CD4-positive, alpha-beta T cell treated with Interleukin-4 for 4 hours (primary cell): ENCODE measurements at regions not wholly inside any gene's neighbourhood (a gene's known extent, or its start where the extent isn't known, plus 50 kb on each side); places are given as distances from the start of the nearest gene placed in this dataset.
"Not testable (repeated sequence)": the region's sequence is repeated elsewhere in the genome, so short reads cannot be mapped to it uniquely, and the experiment has no call there.

Source experiments
- DNase-seq: peaks from one replicate; pipeline ENCODE4 v3.0.0-alpha.2; 2020

DNA sequence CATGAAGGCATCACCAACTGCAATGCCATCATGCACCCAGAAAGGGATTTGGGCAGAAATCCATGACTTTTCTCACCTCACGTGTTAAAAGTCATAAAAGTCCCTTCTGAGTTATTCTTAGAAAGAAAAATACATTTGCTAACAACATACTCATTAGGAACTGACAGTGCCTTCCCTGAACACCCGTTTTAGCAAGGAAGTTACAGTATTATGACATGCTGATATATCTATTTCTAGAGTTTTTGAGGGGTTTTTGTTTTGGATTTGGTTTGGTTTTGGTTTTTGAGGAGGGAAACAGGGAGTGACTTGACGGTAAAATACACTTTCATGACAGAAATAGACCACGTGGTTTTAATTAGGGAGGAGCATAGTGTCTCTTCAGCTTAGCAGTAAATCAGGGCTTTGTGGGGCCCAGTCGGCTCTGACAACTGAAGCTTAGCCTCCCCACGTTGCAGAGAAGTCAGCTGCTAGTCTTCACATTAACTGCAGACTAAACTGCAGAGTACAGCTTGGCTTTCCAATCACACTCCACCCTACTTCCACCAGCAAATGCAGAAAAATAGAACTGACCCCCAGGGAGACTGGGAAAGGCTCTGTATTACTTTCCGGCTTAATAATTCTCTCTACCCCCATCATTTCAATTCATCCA, 141.4 kb downstream of the FAM124B start:
- DNase-seq = no peak

DNA sequence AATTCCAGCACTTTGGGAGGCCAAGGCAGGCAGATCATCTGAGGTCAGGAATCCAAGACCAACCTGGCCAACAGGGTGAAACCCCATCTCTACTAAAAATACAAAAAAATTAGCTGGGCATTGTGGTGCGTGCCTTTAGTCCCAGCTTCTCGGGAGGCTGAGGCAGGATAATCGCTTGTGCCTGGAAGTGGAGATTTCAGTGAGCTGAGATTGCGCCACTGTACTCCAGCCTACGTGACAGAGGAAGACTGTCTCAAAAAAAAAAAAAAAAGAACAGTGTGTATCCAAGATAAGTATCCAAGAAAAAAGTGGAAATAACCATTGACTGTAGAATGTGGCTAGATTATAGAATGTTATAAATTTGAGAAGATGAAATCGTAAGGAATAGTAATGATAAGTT, 142.1 kb downstream of the FAM124B start:
- no peak for DNase-seq

DNA sequence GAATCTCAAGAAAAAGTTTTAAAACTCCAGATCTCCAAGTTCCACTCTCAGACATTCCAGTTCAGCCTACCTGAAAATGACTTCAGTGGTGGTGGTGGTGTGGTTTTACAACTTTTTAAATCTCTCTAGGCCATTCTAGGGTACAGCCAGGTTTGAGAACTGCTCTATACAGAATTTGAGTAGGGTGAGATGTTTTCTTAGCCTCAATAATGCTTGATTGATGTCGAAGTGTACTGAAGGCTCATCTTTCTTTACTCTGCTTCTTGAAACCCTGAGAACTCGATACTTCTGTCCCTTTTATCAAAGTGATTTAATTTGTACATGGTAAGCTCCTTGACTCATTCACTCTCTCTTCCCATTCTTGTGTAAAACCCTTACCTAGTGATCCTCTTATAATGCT, 143.8 kb downstream of the FAM124B start:
- DNase-seq = no peak

DNA sequence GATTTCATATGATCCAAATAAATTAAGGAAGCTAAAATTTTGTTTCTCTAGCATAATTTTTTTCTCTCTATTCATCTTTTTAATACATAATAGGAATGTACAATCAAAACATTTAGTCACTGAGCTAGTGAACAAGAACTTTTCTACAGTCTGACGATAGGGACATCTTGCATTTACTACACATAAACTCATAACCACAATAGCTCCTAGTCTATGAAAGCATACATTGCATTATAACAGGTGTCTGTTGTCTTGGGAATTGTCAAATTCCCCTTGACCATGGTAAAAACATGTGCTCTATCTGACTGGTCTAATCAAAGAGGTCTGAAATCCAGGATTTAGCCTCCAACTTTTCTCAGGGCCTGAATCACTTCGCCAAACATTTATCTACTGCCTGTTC, 144.8 kb downstream of the FAM124B start:
- DNase-seq = no peak

DNA sequence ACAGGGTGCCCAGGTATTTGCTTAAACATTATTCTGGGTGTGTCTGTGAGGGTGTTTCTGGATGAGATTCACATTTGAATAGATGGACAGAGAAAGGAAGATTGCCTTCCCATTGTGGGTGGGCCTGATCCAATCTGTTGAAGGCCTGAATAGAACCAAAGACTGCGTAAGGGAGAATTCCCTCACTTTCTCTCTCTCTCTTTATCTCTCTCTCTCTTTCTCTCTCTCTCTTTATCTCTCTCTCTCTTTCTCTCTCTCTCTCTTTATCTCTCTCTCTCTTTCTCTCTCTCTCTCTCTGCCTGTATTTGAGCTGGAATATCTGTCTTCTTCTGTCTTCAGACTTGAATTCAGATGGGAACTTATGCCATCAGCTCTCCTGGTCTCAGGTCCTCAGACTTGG, 148.4 kb downstream of the FAM124B start:
- no peak for DNase-seq

DNA sequence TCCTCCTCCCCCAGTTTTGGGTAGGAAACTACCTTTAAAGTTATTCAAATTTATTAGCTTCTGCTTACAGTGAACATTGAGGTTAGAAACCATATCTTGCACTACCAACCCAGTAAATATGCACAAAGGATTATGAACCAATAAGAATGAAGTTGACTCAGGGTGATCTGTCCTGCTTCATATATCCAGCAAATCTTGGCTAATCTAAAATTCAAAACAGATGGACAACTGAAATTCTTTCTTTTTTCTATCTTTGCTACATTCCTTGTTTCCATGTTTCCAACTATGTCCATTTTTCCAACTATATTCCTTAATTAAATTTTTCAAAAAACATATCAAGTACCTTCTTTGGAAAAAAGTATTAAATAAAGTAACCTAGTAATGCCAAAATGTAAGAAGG, 149.3 kb downstream of the FAM124B start:
- DNase-seq = no peak

DNA sequence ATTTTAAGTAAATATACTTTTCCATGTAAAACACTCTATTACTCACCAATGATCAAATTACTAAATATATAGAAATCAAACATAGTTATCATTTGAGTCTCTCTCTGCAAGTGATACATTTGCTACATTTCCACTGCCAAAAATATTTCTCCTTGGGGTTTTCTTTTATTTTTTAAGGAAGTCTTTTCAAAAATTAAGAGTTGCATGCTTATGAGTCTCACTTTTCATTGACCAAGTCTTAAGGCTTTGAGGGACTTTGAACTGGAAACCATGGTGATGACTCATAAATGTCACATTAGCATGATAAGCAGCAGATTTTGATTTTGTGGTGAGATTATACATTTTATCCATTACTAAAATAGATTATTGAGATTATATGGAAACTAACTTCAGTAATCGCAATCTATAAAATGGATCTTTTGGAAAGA, 152.9 kb downstream of the FAM124B start:
- no peak for DNase-seq

DNA sequence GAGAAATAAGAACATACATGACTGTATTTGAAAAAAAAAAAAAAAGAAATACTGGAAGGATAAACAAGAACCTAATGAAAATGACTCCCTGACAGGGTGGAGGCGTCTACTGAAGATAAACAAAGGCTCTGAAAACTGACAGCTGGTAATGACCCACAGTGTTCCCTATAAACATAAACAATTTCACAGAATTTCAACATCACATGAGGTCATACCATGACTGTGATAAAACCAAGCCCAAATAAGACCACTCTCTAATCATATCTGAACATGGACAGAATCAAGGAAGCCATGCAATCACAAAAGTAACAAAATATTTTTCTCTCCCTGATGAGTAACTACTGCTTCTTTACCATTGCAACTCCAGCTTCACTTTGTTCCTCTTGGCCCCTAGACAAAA, 159.3 kb downstream of the FAM124B start:
- DNase-seq = no peak

DNA sequence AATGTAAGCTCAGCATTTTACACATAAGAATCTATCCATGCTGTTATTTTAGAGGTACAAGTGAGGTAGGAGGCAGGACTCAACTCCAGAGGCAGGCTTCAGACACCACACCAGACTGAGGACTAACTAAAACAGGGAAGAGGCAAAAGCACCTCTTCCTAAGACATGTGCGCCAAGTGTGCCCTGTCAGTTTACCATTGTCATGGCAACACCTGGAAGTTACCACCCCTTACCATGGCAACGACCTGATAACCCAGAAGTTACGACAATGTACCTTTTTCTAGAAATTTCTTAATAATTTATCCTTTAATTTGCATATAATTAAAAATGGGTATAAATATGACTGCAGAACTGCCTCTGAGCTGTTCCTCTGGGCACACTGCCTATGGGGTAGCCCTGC, 160.1 kb downstream of the FAM124B start:
- no peak for DNase-seq

DNA sequence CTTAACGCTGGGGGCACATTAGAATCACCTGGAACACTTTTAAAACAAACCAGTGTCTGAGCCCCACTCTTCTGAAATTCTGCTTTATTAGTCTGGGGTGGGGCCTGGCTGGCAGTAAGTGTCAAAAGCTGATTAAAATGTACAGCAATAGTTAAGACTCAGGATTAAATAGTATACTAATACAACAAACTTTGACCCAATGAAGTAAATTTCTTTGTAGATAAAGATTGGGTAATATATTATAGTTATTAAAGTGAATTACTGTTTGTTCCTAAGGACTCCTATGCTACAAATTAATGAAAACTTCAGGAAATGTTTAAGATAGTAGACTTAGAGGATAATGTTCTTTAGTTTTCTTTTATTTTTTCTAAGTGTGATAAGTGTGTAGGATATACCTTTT, 160.9 kb downstream of the FAM124B start:
- DNase-seq = no peak

DNA sequence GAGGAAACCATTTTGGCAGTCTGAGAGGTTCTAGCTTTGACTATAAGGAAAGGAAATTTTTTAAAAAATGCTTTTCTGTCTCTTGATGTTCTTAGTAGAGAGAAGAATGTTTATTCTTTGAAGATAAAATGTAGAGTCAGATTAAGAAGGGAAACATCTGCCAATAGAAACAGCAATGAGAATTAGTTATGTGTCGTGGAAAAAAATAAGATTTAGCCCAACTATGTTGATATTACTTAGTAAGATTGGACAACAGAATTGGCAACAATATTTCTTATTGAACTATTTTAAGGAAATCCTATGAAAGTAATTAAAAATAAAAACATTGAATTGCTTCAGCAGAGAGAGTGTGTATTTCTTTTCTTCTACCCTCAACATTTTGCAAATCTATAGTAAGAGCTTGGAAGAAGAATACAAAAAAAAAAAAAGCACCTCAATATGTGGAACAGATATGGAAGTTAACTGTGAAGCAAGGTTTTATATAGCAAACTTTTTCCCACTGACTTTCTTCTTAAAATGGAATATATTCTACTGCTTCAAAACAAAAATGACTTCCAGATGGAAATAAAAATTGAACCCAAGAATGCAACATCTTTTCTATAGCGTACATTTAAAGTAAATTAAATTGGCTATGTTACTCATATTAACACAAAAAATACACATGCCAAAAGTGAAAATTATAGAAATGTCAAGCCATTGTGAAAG, 177.9 kb downstream of the FAM124B start:
- no peak for DNase-seq

DNA sequence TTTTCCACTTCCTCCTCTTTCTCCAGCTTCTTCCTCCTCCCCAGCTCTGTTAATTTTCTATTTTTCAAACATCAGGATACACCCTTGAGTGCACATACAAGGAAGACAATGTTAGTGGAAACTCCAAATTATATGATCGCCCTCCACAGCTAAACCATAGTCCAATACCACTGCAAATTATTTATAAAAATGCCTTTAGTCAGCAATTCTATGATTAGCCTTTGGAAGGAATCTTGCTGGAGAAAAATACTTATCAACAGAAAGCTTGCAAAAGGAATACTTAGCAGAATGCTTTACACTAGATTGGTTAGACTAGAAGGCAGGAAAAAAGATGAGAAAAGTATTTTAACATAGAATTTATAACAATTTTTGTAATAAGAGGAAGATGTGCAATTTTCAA, 178.9 kb downstream of the FAM124B start:
- no peak for DNase-seq

DNA sequence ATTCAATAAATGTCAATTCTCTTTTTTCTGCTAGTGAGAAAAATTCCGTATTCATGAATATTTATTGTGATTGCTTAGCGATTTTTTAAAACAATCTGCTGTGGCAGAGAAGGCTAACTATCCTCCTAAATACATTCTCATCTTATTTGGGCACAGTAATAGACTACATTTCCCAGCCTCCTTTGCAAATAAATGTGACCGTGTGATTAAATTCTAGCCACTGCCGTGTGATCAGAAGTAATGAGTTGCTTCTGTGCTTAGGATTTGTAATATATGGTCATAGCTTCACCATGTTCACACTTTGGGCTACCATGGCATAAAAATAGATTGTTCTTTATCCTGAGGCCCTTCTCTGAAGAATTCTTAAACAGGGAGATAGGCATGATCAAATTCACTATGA, 179.6 kb downstream of the FAM124B start:
- DNase-seq = no peak

DNA sequence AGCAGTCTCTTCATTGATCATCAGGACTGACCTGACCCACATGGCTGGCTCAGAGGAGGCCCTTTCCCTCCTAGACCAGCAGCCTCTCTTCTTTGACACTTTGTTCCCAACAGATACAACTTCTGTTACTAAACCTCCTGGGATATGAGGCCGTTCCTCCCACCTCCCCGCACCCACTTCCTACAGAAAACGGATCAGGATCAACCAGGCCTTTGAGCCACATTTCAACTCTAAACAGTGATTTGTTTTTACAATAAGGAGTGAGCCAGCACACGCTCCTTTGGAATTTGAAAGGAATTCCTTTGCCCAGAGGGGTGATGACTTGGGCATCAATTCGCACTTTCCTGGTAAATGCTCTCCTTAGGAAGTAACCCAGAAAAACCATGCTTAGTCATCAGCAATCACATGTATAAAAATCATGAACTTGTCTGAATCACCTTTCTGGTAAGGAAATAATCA, 180.4 kb downstream of the FAM124B start:
- no peak for DNase-seq

DNA sequence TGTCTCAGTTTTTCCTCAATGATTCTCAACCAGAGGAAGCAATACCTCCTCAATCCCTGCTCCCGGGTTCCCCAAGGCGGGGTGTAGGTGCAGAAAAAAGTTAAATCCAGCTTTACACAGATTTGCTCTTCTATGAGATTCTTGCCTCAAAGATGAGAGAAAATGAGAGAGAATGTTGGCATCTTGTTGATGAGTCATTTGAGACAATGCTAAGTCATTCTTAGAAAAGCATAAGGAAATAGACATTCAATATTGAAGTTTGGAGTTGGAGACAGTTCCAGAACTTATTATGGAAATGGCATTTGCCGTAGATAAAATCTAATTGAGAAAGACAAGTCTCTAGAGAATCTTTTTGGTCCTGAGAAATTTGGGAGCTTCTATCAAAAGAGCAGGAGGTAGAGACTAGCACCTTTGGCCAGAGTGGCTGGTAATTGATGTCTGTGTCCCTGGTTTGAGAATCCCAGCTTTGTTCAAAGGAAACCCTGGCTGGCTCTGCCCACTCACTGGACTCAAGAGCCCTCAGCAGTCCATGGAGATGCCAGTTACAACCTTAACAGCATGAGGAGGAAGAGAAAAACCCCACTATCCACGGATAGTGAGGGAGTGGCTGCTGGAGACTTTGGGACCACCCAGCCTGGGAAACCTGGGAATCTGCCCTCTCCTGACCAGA, 181.2 kb downstream of the FAM124B start:
- no peak for DNase-seq

DNA sequence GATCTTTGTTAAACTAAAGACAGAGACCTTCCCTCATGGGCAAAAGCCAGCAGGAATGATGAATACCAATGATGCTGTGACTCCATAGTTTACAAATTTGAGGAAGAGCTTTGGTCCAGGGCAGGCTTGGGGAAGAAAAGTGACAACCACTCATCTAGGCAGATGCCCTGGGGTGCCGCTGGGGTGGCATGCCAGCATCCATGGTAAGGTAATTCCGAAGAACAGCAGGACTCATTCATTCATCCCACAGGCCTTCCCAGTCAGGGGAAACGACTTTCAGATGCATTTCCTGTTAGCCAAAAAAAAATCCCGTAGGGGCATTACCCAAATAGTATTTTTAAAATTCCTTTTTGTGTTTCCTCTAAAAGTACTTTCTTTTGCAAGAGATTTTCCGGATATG, 180.7 kb upstream of the SERPINE2 start:
- DNase-seq = no peak

DNA sequence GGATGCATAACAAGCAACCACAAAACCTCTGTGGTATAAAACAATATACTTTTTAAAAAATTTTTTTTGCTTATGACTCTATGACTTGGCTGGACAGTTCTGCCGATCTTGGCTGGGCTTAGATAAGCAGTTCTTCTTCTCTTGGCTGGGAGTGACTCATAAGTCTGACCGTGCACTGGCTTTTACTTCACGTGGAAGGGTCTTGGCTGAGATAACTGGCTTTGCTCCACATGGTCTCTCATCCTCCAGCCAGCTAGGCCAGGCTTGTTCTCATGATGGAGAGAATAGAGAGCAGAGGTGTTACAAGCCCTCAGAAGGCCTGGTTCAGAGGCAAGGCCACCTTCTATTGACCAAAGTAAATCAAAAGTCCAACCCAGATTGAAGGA, 178.9 kb upstream of the SERPINE2 start:
- no peak for DNase-seq

DNA sequence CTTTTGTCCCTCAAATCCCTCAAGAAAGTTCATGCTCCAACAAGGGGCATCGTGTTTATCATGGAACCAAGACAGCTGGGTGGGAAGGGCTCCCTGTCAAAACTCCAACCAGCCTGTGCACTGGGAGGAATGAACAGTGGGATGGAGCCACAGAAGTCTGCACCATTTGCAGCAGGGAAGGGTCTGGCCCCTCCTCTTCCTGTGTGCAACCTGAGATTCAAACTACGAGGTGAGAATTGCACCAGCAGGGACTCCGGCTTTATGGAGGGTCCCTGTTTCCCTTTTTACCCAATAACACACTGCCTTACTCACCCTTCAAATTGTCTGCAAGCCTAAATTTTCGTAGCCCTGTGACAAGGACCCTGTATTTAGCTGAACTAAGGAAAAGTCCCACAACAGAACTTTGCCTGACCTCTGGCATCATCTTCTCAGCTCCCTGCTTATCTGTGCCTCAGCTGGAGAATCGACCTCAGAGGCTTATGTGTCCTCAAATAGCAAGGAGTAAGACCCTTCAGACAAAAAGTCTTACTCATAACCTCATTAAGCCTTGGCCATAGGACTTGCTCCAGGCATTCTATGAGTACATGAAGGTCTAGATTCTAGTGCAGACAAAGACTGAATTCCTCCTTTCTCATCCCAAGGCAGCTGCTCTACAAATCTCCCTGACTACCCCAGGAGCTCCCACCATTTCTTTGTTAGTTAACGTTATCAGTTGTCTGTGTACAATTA, 178.3 kb upstream of the SERPINE2 start:
- DNase-seq = no peak

DNA sequence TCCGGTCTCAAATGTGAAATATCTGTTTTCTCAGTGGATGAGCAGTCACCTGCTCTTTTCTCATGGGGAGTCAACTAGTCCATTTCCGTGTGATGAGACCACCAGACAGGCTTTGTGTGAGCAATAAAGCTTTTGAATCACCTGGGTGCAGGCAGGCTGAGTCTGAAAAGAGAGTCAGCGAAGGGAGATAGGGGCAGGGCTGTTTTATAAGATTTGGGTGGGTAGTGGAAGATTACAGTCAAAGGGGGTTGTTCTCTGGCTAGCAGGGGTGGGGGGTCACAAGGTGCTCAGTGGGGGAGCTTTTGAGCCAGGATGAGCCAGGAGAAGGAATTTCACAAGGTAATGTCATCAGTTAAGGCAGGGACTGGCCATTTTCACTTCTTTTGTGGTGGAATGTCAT, 176.5 kb upstream of the SERPINE2 start:
- DNase-seq = not testable (repeated sequence)

DNA sequence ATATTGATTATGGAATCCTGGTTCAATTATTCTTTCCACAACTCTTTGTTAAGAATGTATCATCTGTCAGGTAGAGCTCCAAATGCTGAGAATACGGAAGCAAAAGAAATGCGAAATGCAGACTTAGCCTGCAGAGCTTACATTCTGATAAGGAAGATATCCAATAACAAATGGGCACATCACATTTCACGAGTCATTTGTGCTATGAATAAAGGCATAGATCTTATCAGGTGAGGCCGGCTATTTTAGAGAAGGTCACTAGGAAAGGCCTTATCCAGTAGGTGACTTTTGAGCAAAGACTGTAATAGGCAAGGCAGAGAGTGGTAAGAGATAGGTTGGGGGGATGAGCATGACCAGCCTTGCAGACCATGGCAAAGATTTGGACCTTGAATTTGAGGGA, 174.3 kb upstream of the SERPINE2 start:
- DNase-seq = no peak

DNA sequence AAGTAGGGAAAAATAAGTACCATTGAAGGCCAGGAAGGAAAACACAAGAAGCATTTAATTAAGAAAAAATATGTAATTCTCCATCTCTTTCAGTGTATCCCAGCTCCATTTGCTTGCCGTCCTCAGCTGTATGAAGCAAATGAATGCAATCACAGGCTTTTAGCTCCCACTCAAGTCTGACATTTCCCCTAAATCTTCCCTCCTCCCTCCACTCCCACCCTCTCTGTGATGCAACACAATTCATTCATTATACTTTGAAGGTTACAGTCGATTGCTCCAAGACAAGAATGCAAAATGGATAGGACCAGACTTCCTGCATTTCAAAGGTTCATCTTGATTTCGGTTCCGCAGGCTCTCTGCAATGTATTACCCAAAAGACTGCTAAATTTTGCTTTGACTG, 172.7 kb upstream of the SERPINE2 start:
- DNase-seq = no peak

DNA sequence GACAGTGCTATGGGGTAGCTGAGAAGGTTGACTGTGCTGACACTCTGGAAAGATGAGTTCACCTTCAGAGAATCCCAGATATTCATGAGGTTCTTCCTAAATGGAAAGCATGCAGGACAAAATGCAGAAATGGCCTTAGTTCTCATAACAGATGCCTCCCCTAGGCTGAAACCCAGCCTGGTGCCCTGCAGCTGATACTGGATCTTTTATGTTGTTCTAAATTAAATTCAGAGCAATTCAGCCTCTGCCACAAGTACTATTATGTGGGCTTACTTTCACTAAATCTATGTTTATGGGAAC, 172.0 kb upstream of the SERPINE2 start:
- no peak for DNase-seq

DNA sequence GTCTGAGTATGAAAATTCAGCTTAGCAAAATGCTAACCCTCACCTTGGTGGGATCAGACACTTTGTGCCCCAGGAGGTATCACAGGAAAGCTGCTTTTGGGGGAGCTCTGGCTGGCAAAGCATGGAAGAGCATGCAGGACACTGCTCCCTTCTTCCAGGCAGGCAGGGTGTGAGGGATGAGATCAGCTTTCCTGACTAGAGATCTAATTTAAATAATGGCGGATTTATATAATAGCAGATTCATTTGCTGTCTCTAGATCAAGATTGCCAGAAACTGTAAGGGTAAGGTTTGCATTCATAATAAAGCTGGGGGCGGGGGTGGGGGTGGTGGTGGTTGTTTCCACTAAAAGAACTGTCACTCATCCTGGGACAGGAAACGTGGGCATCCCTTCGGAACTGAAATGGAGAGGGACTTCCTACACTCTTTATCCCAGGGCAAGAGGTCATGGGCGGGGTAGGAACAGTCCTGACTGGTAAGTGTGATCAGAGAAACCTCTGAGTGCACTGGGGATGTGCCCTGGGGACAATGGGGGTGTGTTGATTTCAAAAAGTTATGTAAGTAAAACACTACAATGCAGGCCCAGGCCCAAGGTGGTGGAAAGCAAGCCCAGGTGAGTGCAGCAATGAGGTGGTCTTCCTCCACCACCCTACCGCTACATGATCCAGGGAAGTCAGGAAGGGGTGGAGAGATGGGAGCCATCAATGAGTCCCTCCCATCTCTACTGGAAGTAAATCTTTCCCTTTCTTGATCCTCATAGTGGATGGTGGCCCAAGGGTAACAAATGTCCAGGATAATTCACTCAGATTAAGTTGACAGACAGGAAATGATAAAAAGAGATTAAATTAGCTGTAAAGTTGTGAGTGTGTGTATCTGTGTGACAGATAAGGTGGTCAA, 171.4 kb upstream of the SERPINE2 start:
- no peak for DNase-seq
